WTC11 (cell line): ENCODE measurements at regions not wholly inside any gene's neighbourhood (a gene's known extent, or its start where the extent isn't known, plus 50 kb on each side); places are given as distances from the start of the nearest gene placed in this dataset.

Source experiments
- CTCF ChIP-seq: fragments of 200-600 bp; IDR thresholded peaks from 2 replicates; pipeline ENCODE4 v1.8.0; 2022; ENCODE audit warnings: antibody characterized with exemption
- E2F5 ChIP-seq: sonication (generic); formaldehyde crosslinking; IDR thresholded peaks from 2 replicates; pipeline ENCODE4 v1.8.1; 2022; ENCODE audit warnings: mild to moderate bottlenecking, moderate library complexity, missing genetic modification reagents
- FOXK1 ChIP-seq: sonication (generic); formaldehyde crosslinking; IDR thresholded peaks from 2 replicates; pipeline ENCODE4 v1.8.0; 2022; ENCODE audit warnings: mild to moderate bottlenecking, moderate library complexity, missing genetic modification reagents
- GRHL2 ChIP-seq: fragments of 250-450 bp; sonication (Bioruptor Pico); IDR thresholded peaks from 2 replicates; pipeline ENCODE4 v1.8.0; 2022; ENCODE audit warnings: mild to moderate bottlenecking, moderate library complexity; ENCODE audit not compliant: insufficient replicate concordance, severe bottlenecking
- HMGXB4 ChIP-seq: sonication (generic); formaldehyde crosslinking; IDR thresholded peaks from 2 replicates; pipeline ENCODE4 v1.8.1; 2023; ENCODE audit warnings: mild to moderate bottlenecking, moderate library complexity, missing genetic modification reagents
- IRF2 ChIP-seq: sonication (generic); formaldehyde crosslinking; IDR thresholded peaks from 2 replicates; pipeline ENCODE4 v1.8.0; 2022; ENCODE audit warnings: low read depth, missing genetic modification reagents, borderline replicate concordance

- TF ChIP-seq CTCF (no peak), HMGXB4 (CRISPR knock-in tag) (no peak), IRF2 (CRISPR knock-in tag) (no peak), GRHL2 (CRISPR knock-in tag) (no peak), E2F5 (CRISPR knock-in tag) (no peak), FOXK1 (CRISPR knock-in tag) (no peak)
These were observed 51.1 kb upstream of the ACADM start for GRCh38 chr1:75673399-75673798.
